M059J (cell line): ENCODE measurements at regions not wholly inside any gene's neighbourhood (a gene's known extent, or its start where the extent isn't known, plus 50 kb on each side); places are given as distances from the start of the nearest gene placed in this dataset.
"Not testable (repeated sequence)": the region's sequence is repeated elsewhere in the genome, so short reads cannot be mapped to it uniquely, and the experiment has no call there.

Source experiments
- DNase-seq: peaks from one replicate; pipeline ENCODE4 v3.0.0-alpha.2; 2012; ENCODE audit warnings: low read depth

- not testable (repeated sequence) for DNase-seq
These were observed 162.2 kb downstream of the GOSR1 start for GRCh38 chr17:30639391-30639790.

- peak; percentile 0 for DNase-seq
These were observed 161.8 kb downstream of the GOSR1 start for GRCh38 chr17:30638968-30639367.

GRCh38 chr17:30631651-30632050, 154.4 kb downstream of the GOSR1 start:
- not testable (repeated sequence) for DNase-seq

- DNase-seq = not testable (repeated sequence)
These were observed 148.2 kb downstream of the GOSR1 start for GRCh38 chr17:30625380-30625779.

- DNase-seq = not testable (repeated sequence)
These were observed 147.0 kb downstream of the GOSR1 start for GRCh38 chr17:30624180-30624579.

GRCh38 chr17:30609682-30610081, 132.5 kb downstream of the GOSR1 start:
- not testable (repeated sequence) for DNase-seq

DNA sequence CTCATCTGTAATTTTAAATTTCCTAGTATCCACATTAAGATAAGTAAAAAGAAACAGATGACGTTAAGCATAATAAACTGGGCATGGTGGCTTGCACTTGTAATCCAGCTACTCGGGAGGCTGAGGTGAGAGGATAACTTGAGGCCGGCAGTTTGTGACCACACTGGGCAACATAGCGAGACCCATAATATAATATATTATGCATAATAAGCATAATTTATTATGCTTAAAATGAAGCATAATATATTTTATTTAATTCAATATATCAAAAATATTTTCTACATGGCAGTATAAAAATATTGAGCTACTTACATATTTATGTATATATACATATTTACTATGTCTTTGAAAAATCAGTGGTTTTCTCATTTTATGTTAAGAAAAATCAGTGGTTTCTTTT, 128.3 kb downstream of the GOSR1 start:
- DNase-seq = no peak

DNA sequence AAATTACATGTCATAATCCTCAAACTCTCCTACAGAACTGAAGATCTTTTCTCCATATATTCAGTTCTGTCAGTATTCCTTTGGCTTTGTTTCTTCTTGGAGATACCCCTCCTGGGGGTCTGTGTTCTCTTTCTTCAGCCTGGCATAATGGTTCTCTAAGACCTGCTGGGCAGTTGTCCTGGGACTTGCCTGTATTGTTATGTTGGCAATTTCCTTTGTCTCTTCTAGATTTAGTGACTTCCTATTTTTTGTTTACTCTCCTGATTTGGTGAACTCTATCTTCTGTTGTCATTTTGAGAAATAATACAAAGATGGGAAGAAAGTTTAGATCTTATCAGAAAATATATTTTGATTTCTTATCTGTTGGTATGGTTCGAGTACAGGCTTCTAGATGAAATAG, 127.8 kb downstream of the GOSR1 start:
- no peak for DNase-seq

DNA sequence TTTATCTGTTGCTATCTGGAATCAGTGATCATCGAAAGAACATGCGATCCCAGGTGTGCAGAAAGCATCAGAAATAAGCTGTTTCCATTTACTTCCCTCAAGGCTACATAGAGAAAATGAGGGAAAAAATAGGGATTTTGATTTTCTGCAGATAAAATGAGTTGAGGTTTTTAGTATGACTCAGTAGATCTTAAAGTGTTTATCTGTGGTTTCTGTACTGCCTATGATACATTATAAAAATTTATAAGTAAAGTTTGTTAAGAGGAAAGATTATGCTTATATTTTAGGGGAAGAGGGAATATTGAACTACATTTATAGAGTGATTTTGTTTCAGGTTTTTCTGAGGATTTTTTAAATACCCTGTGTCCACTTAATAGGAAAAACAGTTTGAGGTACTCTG, 125.2 kb downstream of the GOSR1 start:
- peak; percentile 25 for DNase-seq

DNA sequence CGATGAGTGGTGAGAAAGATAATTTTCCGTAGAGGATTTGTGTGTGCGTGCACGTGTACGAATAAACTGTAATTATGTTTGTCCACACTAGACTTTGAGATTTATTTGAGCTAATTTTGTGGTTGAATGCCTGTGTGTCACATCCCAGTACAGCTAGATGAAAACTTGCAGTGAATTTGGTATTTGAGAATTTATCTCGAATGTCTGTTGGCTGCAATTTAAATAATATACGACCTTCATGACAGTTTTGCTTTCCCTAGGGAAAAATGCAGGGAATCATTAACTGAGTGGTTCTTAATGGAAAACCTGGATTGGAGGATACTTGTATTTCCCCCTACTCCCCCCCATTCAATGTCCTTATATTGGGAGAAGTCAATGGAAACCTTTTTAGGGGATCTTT, 124.8 kb downstream of the GOSR1 start:
- peak; percentile 36 for DNase-seq

- DNase-seq = peak; percentile 37
These were observed 123.8 kb downstream of the GOSR1 start for GRCh38 chr17:30600830-30601494.

DNA sequence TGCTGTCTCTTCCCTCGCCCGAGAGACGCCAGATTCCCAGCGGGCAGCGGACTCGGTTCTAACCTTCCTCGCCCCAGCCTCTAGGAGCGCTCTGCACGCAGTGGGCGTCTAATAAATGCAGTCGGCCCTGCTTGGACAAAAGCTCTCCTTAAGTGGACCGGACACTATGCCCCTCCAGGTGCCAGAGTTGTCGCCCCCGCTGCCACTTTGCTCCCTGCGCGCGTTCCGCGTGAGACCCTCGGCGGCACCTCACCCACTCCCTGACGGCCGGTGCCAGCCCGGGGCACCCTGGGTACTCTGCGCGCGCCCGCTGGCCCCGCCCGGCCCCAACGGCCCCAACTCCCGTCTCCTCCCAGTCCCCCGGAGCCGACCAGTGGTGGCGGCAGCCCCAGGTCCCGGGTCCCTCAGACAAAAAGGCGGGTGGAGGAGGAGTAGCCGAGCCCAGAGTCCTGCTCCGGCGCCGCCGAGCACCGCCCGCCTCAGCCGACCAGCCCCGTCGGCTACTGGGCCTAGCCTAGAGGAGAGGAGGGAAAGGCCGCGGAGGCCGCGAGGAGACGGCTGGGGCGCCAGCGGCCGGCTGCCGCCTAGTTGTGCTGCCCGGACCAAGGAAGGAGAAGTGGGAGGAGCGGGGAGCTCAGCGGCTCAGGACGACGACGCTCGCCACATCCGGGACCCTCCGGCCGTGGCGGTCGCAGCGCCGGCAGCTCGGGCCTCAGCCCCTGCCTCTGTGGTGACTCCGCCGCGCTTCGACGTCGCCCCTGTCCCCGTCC, 123.0 kb downstream of the GOSR1 start:
- peak; percentile 82 for DNase-seq

DNA sequence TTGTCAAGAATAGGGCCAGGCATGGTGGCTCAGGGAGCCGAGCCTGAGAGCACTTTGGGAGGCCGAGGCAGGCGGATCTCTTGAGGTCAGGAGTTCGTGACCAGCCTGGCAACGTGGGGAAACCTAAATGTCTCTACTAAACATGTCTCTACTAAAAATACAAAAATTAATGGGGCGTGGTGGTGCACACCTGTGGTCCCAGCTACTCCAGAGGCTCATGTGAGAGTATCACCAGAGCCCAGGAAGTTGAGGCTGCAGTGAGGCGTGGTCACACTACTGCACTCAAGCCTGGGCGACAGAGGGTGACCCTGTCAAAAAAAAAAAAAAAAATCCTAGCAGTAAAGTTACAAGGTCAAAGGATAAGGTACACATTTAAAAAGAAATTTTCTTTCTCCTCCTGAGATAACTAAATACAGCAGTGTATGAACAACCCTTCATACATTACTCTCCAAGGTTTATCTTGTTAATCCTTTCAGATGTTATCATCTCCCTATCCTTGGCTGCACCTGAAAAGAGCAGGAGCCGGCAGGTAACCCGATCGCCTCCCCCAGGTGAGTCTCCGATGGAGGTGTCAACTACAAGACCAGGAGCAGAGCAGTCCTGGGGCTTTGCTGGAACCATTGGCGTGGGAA, 122.3 kb downstream of the GOSR1 start:
- no peak for DNase-seq

GRCh38 chr17:30597776-30598288, 120.6 kb downstream of the GOSR1 start:
- DNase-seq = peak; percentile 32

DNA sequence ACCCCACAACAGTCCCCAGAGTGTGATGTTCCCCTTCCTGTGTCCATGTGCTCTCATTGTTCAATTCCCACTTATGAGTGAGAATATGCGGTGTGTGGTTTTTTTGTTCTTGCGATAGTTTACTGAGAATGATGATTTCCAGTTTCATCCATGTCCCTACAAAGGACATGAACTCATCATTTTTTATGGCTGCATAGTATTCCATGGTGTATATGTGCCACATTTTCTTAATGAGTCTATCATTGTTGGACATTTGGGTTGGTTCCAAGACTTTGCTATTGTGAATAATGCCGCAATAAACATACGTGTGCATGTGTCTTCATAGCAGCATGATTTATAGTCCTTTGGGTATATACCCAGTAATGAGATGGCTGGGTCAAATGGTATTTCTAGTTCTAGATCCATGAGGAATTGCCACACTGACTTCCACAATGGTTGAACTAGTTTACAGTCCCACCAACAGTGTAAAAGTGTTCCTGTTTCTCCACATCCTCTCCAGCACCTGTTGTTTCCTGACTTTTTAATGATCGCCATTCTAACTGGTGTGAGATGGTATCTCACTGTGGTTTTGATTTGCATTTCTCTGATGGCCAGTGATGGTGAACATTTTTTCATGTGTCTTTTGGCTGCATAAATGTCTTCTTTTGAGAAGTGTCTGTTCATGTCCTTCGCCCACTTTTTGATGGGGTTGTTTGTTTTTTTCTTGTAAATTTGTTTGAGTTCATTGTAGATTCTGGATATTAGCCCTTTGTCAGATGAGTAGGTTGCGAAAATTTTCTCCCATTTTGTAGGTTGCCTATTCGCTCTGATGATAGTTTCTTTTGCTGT, 120.0 kb downstream of the GOSR1 start:
- not testable (repeated sequence) for DNase-seq

- not testable (repeated sequence) for DNase-seq
These were observed 117.8 kb downstream of the GOSR1 start for GRCh38 chr17:30594953-30595371.

DNA sequence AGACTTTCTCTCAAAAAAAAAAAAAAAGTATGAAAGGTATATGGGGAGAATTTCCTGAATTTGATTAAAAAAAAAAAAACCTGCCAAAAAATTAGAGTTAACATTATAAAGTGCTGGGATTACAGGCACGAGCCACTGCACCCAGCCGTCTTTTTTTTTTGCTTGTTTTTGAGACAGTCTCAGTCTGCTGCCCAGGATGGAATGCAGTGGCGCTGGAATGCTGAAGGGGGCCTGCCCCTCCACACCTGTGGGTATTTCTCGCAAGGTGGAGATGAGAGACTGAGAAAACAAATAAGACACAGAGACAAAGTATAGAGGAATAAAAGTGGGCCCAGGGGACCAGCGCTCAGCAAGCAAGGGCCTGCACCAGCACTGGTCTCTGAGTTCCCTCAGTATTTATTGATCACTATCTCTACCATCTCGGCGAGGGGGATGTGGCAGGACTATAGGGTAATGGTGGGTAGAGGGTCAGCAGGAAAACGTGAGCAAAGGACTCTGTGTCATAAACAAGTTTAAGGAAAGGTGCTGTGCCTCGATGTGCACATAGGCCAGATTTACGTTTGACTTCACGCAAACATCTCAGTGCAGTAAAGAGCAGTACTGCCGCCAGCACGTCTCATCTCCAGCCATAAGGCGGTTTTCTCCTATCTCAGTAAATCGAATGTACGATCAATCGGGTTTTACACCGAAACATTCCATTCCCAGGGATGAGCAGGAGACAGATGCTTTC, 117.2 kb downstream of the GOSR1 start:
- DNase-seq = no peak

DNA sequence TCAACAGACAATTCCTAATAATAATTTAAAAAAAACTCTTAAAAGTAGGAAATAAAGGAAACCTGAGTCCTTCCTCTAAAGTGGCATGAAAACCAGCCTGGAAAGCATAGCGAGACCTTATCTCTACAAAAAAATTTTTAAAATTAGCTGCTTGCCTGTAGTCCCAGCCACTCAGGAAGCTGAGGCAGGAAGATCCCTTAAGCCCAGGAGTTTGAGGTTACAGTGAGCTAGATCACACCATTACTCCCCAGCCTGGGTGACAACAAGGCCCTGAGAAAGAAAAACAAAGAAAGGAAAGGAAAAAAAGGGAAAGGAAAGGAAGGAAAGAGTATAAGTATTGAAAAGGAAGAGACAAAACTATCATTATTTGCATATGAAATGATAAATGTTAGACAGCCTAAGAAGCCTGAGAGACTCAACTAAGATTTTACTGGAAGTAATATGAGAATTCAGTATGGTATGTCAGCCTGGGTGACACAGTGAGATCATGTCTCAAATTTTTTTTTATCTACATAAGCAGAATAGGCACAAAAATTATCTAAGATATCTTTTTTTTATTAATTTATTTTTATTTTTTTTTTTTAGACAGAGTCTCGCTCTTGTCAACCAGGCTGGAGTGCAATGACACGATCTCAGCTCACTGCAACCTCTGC, 113.0 kb downstream of the GOSR1 start:
- DNase-seq = no peak

- DNase-seq = no peak
These were observed 112.2 kb downstream of the GOSR1 start for GRCh38 chr17:30589431-30589830.

GRCh38 chr17:30588798-30589247, 111.6 kb downstream of the GOSR1 start:
- no peak for DNase-seq
